ENCODE measurements at regions not wholly inside any gene's neighbourhood (a gene's known extent, or its start where the extent isn't known, plus 50 kb on each side); places are given as distances from the start of the nearest gene placed in this dataset.

GRCh38 chr1:30538993-30539867 lies 184.2 kb downstream of the MATN1 start:
- DNase-seq (ENCODE audit: low spot score) (no peak), FAIRE-seq (no peak), ATAC-seq (no peak)
- Histone ChIP-seq H3K79me2 (ENCODE audit: insufficient read depth, low read length) (no peaks in the 10 kb centered on the region), H3K36me3 (replicated peaks in 1 of 2; ENCODE audit: control insufficient read depth in 1 of 2, insufficient read depth in 2 of 2, low read length in 2 of 2) (no peaks in the 10 kb centered on the region), H2AFZ (ENCODE audit: low read length) (no peak overlapping the region), H3K9ac (ENCODE audit: insufficient read depth, low read depth, low read length) (no peak overlapping the region), H4K20me1 (ENCODE audit: insufficient read depth, low read length) (no peaks in the 10 kb centered on the region), H3K27ac (ENCODE audit: extremely low read length, insufficient read depth, low read length) (no peak overlapping the region), H3K27me3 (ENCODE audit: control insufficient read depth in 1 of 2, insufficient read depth in 2 of 2, low read length in 2 of 2) (no peaks in the 10 kb centered on the region), H3K4me3 (replicated peaks in 1 of 3; ENCODE audit: insufficient read depth in 1 of 3, low read depth in 2 of 3, low read length in 3 of 3) (no peak overlapping the region), H3K4me2 (ENCODE audit: low read depth, low read length) (no peak overlapping the region), H3K9me3 (ENCODE audit: low read length) (no peaks in the 10 kb centered on the region), H3K4me1 (ENCODE audit: insufficient read depth, low read length) (no peaks in the 10 kb centered on the region)
- in situ Hi-C loops (cut with HindIII; ENCODE audit: extremely low pct_ligation_motif_present, low pct_unique_long_range_greater_than_20kb): no loop called here
- WGBS (ENCODE audit: low lambda C conversion rate): 32% methylated on average over 5 of the region's 8 CpGs
- TF ChIP-seq ZNF770 (CRISPR knock-in tag; IDR thresholded peaks at IDR 0.05) (no peak), LCORL (IDR thresholded peaks at IDR 0.05) (no peak), LCORL (CRISPR knock-in tag; IDR thresholded peaks at IDR 0.05) (no peak), LBX2 (CRISPR knock-in tag; IDR thresholded peaks at IDR 0.05; ENCODE audit: borderline replicate concordance) (no peak), CEBPG (CRISPR knock-in tag; IDR thresholded peaks at IDR 0.05) (no peak), NCOA1 (CRISPR knock-in tag; IDR thresholded peaks at IDR 0.05) (no peak), STAT6 (CRISPR knock-in tag; IDR thresholded peaks at IDR 0.05; ENCODE audit: borderline replicate concordance) (no peak), PLRG1 (conservative IDR thresholded peaks at IDR 0.05) (no peak), ZNF607 (CRISPR knock-in tag; IDR thresholded peaks at IDR 0.05; ENCODE audit: borderline replicate concordance) (no peak), PBX3 (CRISPR knock-in tag; IDR thresholded peaks at IDR 0.05; ENCODE audit: borderline replicate concordance) (no peak), RFX1 (IDR thresholded peaks at IDR 0.05) (no peak), E2F5 (CRISPR knock-in tag; conservative IDR thresholded peaks at IDR 0.05) (no peak), REXO4 (CRISPR knock-in tag; IDR thresholded peaks at IDR 0.05; ENCODE audit: borderline replicate concordance) (no peak)
- intact Hi-C loops (cut with micrococcal nuclease; ENCODE audit: unreplicated experiment): no loop called here
- no TSS peak for BruUV-seq (replicated peaks)
- ChIA-PET CTCF (ENCODE audit: low intra/inter-chr PET ratio, low total read pairs) (no interaction called here), POLR2A (no interaction called here)
